Peyer's patch (tissue), 4 donors: ENCODE measurements at regions not wholly inside any gene's neighbourhood (a gene's known extent, or its start where the extent isn't known, plus 50 kb on each side); places are given as distances from the start of the nearest gene placed in this dataset.
"Not testable (repeated sequence)": the region's sequence is repeated elsewhere in the genome, so short reads cannot be mapped to it uniquely, and the experiment has no call there.

Source experiments
- POLR2A ChIP-seq, 2 donors: fragments of 450-650 bp; IDR thresholded peaks; one replicate each; pipeline ENCODE4 v1.5.1; 2017; ENCODE audit warnings: antibody characterized with exemption in 2 of 2, mild to moderate bottlenecking in 2 of 2, moderate library complexity in 2 of 2
- TF ChIP-seq, protein P1 (sequence below), 6 experiments: fragments of 450-650 bp in 4 of 6; fragments of 200-600 bp in 2 of 6; sonication (generic) in 1 of 6; IDR thresholded peaks; one replicate each; pipeline ENCODE4 v1.5.1; 2017 to 2019; ENCODE audit warnings: antibody characterized with exemption in 6 of 6, mild to moderate bottlenecking in 3 of 6, moderate library complexity in 1 of 6

DNA sequence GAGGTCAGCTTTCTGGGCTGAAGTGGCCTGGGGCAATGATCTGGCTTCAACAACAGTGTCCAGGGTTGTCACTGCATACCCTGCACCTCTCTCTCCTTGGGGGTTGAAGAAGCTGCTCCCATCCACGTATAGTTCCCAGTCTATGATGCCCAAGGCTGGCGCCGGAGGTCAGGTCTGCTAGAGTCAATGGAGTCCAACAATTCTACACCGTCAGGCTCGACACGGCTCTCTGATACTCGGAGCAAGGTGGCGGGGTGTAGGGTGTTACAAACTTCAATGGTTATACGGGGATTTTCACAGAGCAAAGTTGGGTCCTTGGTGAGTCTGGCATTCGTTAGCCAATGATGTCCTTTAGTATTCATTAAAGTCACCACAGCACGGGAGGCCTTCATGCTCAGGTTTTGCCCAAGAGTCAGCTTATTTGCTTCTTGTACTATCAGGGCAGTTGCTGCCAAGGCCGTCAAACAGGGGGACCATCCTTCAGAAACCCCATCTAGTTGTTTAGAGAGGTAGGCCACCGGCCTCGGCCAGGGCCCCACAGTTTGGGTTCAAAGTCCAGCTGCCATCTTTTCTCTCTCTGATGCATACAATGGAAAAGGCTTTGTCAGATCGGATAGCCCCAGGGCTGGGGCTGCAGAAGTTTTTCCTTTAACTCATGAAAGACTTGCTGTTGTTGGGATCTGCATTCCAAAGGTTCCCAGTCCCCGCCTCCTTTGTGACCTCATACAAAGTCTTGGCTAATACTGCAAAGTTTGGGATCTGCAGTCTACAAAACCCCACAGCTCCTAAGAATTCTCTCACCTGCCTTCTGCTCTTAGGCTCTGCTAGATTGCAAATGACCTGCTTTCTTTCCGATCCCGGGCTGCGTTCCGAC lies 128.1 kb downstream of the ADRA2C start:
- TF ChIP-seq, protein P1, sequence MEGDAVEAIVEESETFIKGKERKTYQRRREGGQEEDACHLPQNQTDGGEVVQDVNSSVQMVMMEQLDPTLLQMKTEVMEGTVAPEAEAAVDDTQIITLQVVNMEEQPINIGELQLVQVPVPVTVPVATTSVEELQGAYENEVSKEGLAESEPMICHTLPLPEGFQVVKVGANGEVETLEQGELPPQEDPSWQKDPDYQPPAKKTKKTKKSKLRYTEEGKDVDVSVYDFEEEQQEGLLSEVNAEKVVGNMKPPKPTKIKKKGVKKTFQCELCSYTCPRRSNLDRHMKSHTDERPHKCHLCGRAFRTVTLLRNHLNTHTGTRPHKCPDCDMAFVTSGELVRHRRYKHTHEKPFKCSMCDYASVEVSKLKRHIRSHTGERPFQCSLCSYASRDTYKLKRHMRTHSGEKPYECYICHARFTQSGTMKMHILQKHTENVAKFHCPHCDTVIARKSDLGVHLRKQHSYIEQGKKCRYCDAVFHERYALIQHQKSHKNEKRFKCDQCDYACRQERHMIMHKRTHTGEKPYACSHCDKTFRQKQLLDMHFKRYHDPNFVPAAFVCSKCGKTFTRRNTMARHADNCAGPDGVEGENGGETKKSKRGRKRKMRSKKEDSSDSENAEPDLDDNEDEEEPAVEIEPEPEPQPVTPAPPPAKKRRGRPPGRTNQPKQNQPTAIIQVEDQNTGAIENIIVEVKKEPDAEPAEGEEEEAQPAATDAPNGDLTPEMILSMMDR (IDR thresholded peaks at IDR 0.05): not testable (repeated sequence)
- TF ChIP-seq POLR2A (IDR thresholded peaks at IDR 0.05): not testable (repeated sequence)
